ENCODE measurements at regions not wholly inside any gene's neighbourhood (a gene's known extent, or its start where the extent isn't known, plus 50 kb on each side); places are given as distances from the start of the nearest gene placed in this dataset.
A peak's percentile ranks its signal among the peaks of the same experiment; 100 is the strongest.

DNA sequence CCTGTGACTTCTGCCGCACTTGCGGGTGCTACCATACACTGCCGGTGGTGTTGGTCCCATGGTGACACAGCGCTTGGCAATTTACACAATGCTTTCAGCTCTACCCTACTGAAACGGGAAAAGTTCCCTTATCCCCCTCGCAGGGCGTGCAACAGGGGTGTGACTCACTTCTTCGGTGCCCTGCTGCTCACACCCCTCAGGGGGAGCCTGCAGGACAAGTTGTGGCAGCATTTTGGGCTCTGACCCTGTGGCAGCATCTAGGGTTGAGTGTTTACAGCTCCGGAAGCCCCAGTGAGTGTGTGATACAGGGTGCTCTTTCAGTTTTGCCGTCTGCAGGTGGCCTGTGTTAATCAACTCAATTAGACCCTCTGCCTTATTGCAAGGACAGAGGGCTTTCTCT, 324.7 kb upstream of the RGMA start:
- no peak overlapping the region for H4K12ac ChIP-seq (ENCODE audit: low read depth, low read length)

GRCh38 chr15:93399121-93399520, 310.1 kb upstream of the RGMA start:
- H3K18ac ChIP-seq (ENCODE audit: low read length): no peak overlapping the region
- H2AK5ac ChIP-seq (ENCODE audit: low read length): no peak overlapping the region
- H3K4me1 ChIP-seq (ENCODE audit: control insufficient read depth in 1 of 2, insufficient read depth in 2 of 2, low read length in 2 of 2): no peaks in the 10 kb centered on the region
- H2BK12ac ChIP-seq (ENCODE audit: low read length): no peak overlapping the region
- H3K4ac ChIP-seq (ENCODE audit: low read depth, low read length): no peak overlapping the region
- H4K12ac ChIP-seq (ENCODE audit: low read depth, low read length): no peak overlapping the region
- no peak overlapping the region for H2BK120ac ChIP-seq (ENCODE audit: insufficient read depth, low read length, poor library complexity)
- H2AFZ ChIP-seq (ENCODE audit: insufficient read depth, low read length, poor library complexity): no peak overlapping the region
- no peak for DNase-seq
- no peak overlapping the region for H4K8ac ChIP-seq (ENCODE audit: low read depth, low read length)
- no peaks in the 10 kb centered on the region for H3K27me3 ChIP-seq (ENCODE audit: insufficient read depth, low read length)
- no peak overlapping the region for H3K4me3 ChIP-seq (ENCODE audit: low read depth, low read length)
- H3K27ac ChIP-seq (ENCODE audit: low read depth, low read length): no peak overlapping the region
- H3K36me3 ChIP-seq (ENCODE audit: control insufficient read depth in 1 of 2, insufficient read depth in 2 of 2, low read length in 2 of 2): no peaks in the 10 kb centered on the region
- no peak overlapping the region for H3K9ac ChIP-seq (ENCODE audit: low read length)
- H4K91ac ChIP-seq (ENCODE audit: low read depth, low read length): no peak overlapping the region
- no CpG with 5 or more reads among the region's 3 CpGs for WGBS (ENCODE audit: extremely low coverage, insufficient coverage, insufficient read length)
- H3K79me2 ChIP-seq (ENCODE audit: control insufficient read depth, insufficient read depth, low read length, poor library complexity): no peaks in the 10 kb centered on the region
- no peak overlapping the region for H3K23ac ChIP-seq (ENCODE audit: low read length)
- no peak overlapping the region for H2BK5ac ChIP-seq (ENCODE audit: low read depth, low read length, poor library complexity)
- no peak overlapping the region for H3K14ac ChIP-seq (ENCODE audit: low read length)
- no peaks in the 10 kb centered on the region for H3K79me1 ChIP-seq (ENCODE audit: low read length)
- H3K4me2 ChIP-seq (ENCODE audit: low read length): no peak overlapping the region
- H3K9me3 ChIP-seq (ENCODE audit: insufficient read depth, low read depth, low read length): peaks cover 3% of the 10 kb centered on the region

More for the DNA sequence above, 324.7 kb upstream of the RGMA start:
- no peaks in the 10 kb centered on the region for H3K36me3 ChIP-seq (ENCODE audit: control insufficient read depth in 1 of 2, insufficient read depth in 2 of 2, low read length in 2 of 2)
- peaks cover 5% of the 10 kb centered on the region for H3K9me3 ChIP-seq (ENCODE audit: insufficient read depth, low read depth, low read length)
- H2AK5ac ChIP-seq (ENCODE audit: low read length): no peak overlapping the region
- no peak overlapping the region for H2BK5ac ChIP-seq (ENCODE audit: low read depth, low read length, poor library complexity)
- H3K4me3 ChIP-seq (ENCODE audit: low read depth, low read length): no peak overlapping the region
- no peak overlapping the region for H2BK120ac ChIP-seq (ENCODE audit: insufficient read depth, low read length, poor library complexity)
- H4K8ac ChIP-seq (ENCODE audit: low read depth, low read length): no peak overlapping the region
- no peaks in the 10 kb centered on the region for H3K27me3 ChIP-seq (ENCODE audit: insufficient read depth, low read length)
- H3K4ac ChIP-seq (ENCODE audit: low read depth, low read length): no peak overlapping the region
- no peaks in the 10 kb centered on the region for H3K79me1 ChIP-seq (ENCODE audit: low read length)
- H3K79me2 ChIP-seq (ENCODE audit: control insufficient read depth, insufficient read depth, low read length, poor library complexity): no peaks in the 10 kb centered on the region
- H3K27ac ChIP-seq (ENCODE audit: low read depth, low read length): no peak overlapping the region
- no peak overlapping the region for H3K4me2 ChIP-seq (ENCODE audit: low read length)
- no CpG with 5 or more reads among the region's 10 CpGs for WGBS (ENCODE audit: extremely low coverage, insufficient coverage, insufficient read length)
- no peak overlapping the region for H3K18ac ChIP-seq (ENCODE audit: low read length)
- peak in 1 of 2 donors; percentile 10 for DNase-seq
- no peak overlapping the region for H4K91ac ChIP-seq (ENCODE audit: low read depth, low read length)
- H3K14ac ChIP-seq (ENCODE audit: low read length): no peak overlapping the region
- H3K4me1 ChIP-seq (ENCODE audit: control insufficient read depth in 1 of 2, insufficient read depth in 2 of 2, low read length in 2 of 2): no peaks in the 10 kb centered on the region
- no peak overlapping the region for H2AFZ ChIP-seq (ENCODE audit: insufficient read depth, low read length, poor library complexity)
- H3K9ac ChIP-seq (ENCODE audit: low read length): no peak overlapping the region
- no peak overlapping the region for H2BK12ac ChIP-seq (ENCODE audit: low read length)
- H3K23ac ChIP-seq (ENCODE audit: low read length): no peak overlapping the region

DNA sequence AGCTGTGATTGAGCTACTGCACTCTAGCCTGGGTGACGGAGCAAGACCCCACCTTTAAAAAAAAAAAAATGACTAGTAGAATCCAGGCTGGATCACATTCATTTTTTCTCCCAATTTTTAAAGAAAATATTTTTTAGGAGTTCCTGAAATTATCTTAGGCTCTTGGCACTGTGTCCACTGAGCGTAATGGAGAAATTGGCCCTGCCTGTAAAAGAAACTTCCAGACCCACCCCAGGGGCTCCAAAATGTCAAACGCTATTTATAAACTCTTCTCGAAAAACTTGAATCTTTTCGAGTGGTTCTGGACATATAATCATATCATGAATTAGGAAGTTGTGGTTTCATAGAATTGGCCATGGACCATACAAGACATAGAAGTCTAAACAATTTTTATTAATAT, 300.2 kb upstream of the RGMA start:
- H2BK5ac ChIP-seq (ENCODE audit: low read depth, low read length, poor library complexity): no peak overlapping the region
- H3K14ac ChIP-seq (ENCODE audit: low read length): no peak overlapping the region
- H3K9me3 ChIP-seq (ENCODE audit: insufficient read depth, low read depth, low read length): peaks cover 1% of the 10 kb centered on the region
- no peak overlapping the region for H3K4ac ChIP-seq (ENCODE audit: low read depth, low read length)
- H4K8ac ChIP-seq (ENCODE audit: low read depth, low read length): no peak overlapping the region
- no peak overlapping the region for H3K4me2 ChIP-seq (ENCODE audit: low read length)
- no peaks in the 10 kb centered on the region for H3K79me2 ChIP-seq (ENCODE audit: control insufficient read depth, insufficient read depth, low read length, poor library complexity)
- no peaks in the 10 kb centered on the region for H3K4me1 ChIP-seq (ENCODE audit: control insufficient read depth in 1 of 2, insufficient read depth in 2 of 2, low read length in 2 of 2)
- H4K12ac ChIP-seq (ENCODE audit: low read depth, low read length): no peak overlapping the region
- no peak overlapping the region for H3K18ac ChIP-seq (ENCODE audit: low read length)
- no peak overlapping the region for H3K9ac ChIP-seq (ENCODE audit: low read length)
- no peak overlapping the region for H3K27ac ChIP-seq (ENCODE audit: low read depth, low read length)
- H2AFZ ChIP-seq (ENCODE audit: insufficient read depth, low read length, poor library complexity): no peak overlapping the region
- no peaks in the 10 kb centered on the region for H3K36me3 ChIP-seq (ENCODE audit: control insufficient read depth in 1 of 2, insufficient read depth in 2 of 2, low read length in 2 of 2)
- no peak overlapping the region for H3K23ac ChIP-seq (ENCODE audit: low read length)
- no peak overlapping the region for H2AK5ac ChIP-seq (ENCODE audit: low read length)
- H3K4me3 ChIP-seq (ENCODE audit: low read depth, low read length): no peak overlapping the region
- H2BK120ac ChIP-seq (ENCODE audit: insufficient read depth, low read length, poor library complexity): no peak overlapping the region
- no peak overlapping the region for H4K91ac ChIP-seq (ENCODE audit: low read depth, low read length)
- no peaks in the 10 kb centered on the region for H3K27me3 ChIP-seq (ENCODE audit: insufficient read depth, low read length)
- no peak overlapping the region for H2BK12ac ChIP-seq (ENCODE audit: low read length)
- no peaks in the 10 kb centered on the region for H3K79me1 ChIP-seq (ENCODE audit: low read length)
- WGBS (ENCODE audit: extremely low coverage, insufficient coverage, insufficient read length): no CpG with 5 or more reads among the region's 5 CpGs
- no peak for DNase-seq

- peaks cover 0 to 2% of the 10 kb centered on the region in 2 experiments for H3K36me3 ChIP-seq (ENCODE audit: control insufficient read depth in 1 of 2, insufficient read depth in 2 of 2, low read length in 2 of 2)
- H3K14ac ChIP-seq (ENCODE audit: low read length): no peak overlapping the region
- no peaks in the 10 kb centered on the region for H3K27me3 ChIP-seq (ENCODE audit: insufficient read depth, low read length)
- H2BK5ac ChIP-seq (ENCODE audit: low read depth, low read length, poor library complexity): no peak overlapping the region
- no peak overlapping the region for H2BK120ac ChIP-seq (ENCODE audit: insufficient read depth, low read length, poor library complexity)
- H2BK12ac ChIP-seq (ENCODE audit: low read length): no peak overlapping the region
- WGBS (ENCODE audit: extremely low coverage, insufficient coverage, insufficient read length): no CpG with 5 or more reads among the region's 2 CpGs
- H3K23ac ChIP-seq (ENCODE audit: low read length): no peak overlapping the region
- H2AK5ac ChIP-seq (ENCODE audit: low read length): no peak overlapping the region
- H3K4me1 ChIP-seq (ENCODE audit: control insufficient read depth in 1 of 2, insufficient read depth in 2 of 2, low read length in 2 of 2): no peaks in the 10 kb centered on the region
- H3K79me2 ChIP-seq (ENCODE audit: control insufficient read depth, insufficient read depth, low read length, poor library complexity): no peaks in the 10 kb centered on the region
- no peak overlapping the region for H3K4ac ChIP-seq (ENCODE audit: low read depth, low read length)
- H4K12ac ChIP-seq (ENCODE audit: low read depth, low read length): no peak overlapping the region
- no peak overlapping the region for H3K9ac ChIP-seq (ENCODE audit: low read length)
- peaks cover 4% of the 10 kb centered on the region for H3K9me3 ChIP-seq (ENCODE audit: insufficient read depth, low read depth, low read length)
- no peak overlapping the region for H3K4me2 ChIP-seq (ENCODE audit: low read length)
- no peak overlapping the region for H3K27ac ChIP-seq (ENCODE audit: low read depth, low read length)
- no peaks in the 10 kb centered on the region for H3K79me1 ChIP-seq (ENCODE audit: low read length)
- H3K18ac ChIP-seq (ENCODE audit: low read length): no peak overlapping the region
- no peak overlapping the region for H3K4me3 ChIP-seq (ENCODE audit: low read depth, low read length)
- no peak for DNase-seq
- H4K8ac ChIP-seq (ENCODE audit: low read depth, low read length): no peak overlapping the region
- no peak overlapping the region for H4K91ac ChIP-seq (ENCODE audit: low read depth, low read length)
- no peak overlapping the region for H2AFZ ChIP-seq (ENCODE audit: insufficient read depth, low read length, poor library complexity)
Observed at GRCh38 chr15:93384886-93385285, 295.9 kb upstream of the RGMA start.

Data from trophoblast cell (in vitro differentiated cells and primary cell).